ENCODE measurements at regions not wholly inside any gene's neighbourhood (a gene's known extent, or its start where the extent isn't known, plus 50 kb on each side); places are given as distances from the start of the nearest gene placed in this dataset.

- TF ChIP-seq CTCF (IDR thresholded peaks at IDR 0.05 in 2 of 3, conservative IDR thresholded peaks at IDR 0.05 in 1 of 3; ENCODE audit: control insufficient read depth in 2 of 3, extremely low read depth in 1 of 3, insufficient read depth in 1 of 3, low read depth in 3 of 3, low read length in 3 of 3) (no peak), SMARCA5 (IDR thresholded peaks at IDR 0.05) (no peak), NR2F1 (conservative IDR thresholded peaks at IDR 0.05) (no peak), POLR2A (IDR thresholded peaks at IDR 0.05; ENCODE audit: low read depth, low read length) (no peak), EP300 (IDR thresholded peaks at IDR 0.05; ENCODE audit: borderline replicate concordance in 1 of 2, control insufficient read depth in 1 of 2, low read depth in 2 of 2, low read length in 2 of 2) (no peak), RAD51 (IDR thresholded peaks at IDR 0.05) (peak; percentile 43; the same call in 1 of the 2 replicates), NFYB (IDR thresholded peaks at IDR 0.05; ENCODE audit: insufficient read depth, low read depth, low read length) (peak; percentile 71), ELK1 (IDR thresholded peaks at IDR 0.05; ENCODE audit: low read depth, low read length) (no peak), CREB1 (IDR thresholded peaks at IDR 0.05; ENCODE audit: low read depth) (no peak), E2F8 (IDR thresholded peaks at IDR 0.05; ENCODE audit: low read depth, partially characterized antibody) (no peak), HDAC2 (IDR thresholded peaks at IDR 0.05) (no peak), ZSCAN29 (IDR thresholded peaks at IDR 0.05) (no peak)
Observed at GRCh38 chr11:22521226-22521625, 104.4 kb downstream of the FANCF start.
